ENCODE measurements at regions not wholly inside any gene's neighbourhood (a gene's known extent, or its start where the extent isn't known, plus 50 kb on each side); places are given as distances from the start of the nearest gene placed in this dataset.
"Not testable (repeated sequence)": the region's sequence is repeated elsewhere in the genome, so short reads cannot be mapped to it uniquely, and the experiment has no call there.

DNA sequence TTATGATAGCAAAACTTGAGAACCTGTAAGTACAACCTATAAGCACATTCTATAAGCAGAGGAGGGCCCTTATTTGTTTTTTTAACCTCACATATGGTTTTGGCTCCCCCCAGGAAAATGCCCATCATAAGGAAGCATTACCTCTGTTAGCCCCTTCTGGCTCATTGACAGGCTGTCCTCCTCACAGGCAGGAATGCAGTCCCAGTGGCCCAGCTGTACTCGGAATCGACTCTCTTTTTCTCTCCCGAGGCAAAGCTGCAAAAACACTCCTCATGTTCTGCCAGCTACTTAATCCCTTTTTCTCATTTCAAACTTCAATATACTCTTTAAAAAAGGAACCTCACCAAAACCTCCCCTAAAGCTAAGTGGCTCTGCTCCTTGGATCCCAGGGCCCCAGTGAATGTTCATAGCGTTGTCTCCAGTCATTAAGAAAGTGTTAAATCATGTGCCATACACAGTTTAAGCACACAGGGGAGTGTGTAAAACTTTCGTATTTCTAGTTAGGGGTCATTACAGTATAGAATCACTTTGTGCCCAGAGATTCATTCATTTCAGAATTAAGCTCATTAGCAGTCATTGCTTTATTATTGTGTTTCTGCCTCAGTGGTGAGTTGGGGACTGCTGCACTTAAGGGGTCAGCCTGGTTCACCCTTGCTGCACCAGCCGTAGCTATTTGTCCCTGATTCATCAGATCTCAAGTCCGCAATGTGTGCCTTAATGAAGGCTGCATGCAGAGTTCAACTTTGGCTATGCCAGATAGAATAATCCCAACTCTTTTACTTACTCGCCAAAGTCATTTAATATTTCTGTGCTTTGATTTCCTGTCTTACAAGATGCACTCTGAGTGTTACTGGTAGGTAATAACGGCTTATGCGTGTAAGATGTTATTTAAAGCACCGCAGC lies 57.6 kb downstream of the JRKL start:
- DNase-seq (ENCODE audit: insufficient read length, low spot score) (no peak), FAIRE-seq (no peak)

DNA sequence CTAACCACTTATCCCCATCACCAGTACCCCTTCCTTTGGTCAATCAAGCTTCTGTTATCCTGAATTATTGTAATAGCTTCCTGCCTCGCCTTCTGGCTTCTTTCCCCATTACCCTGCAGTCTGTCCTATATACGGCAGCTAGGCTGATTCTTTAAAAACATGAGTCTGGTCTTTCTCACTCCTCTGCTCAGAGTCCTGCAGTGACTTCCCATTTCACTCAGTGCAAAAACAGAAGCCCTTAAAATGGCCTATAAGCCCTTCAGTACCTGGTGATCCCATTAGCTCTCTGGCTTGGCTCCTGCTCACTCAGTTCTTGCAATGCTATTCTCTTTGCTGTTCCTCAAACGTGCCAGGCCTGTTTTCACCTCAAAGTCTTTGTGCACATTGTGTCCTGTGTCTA lies 58.4 kb downstream of the JRKL start:
- DNase-seq (ENCODE audit: insufficient read length, low spot score), result no peak
- FAIRE-seq, result no peak

GRCh38 chr11:96456111-96456510 lies 66.3 kb downstream of the JRKL start:
- FAIRE-seq, result no peak

GRCh38 chr11:96459751-96460150 lies 69.9 kb downstream of the JRKL start:
- FAIRE-seq (no peak), DNase-seq (ENCODE audit: insufficient read length, low spot score) (no peak)

More at GRCh38 chr11:96456111-96456510, 66.3 kb downstream of the JRKL start:
- DNase-seq (ENCODE audit: insufficient read length, low spot score), result no peak

DNA sequence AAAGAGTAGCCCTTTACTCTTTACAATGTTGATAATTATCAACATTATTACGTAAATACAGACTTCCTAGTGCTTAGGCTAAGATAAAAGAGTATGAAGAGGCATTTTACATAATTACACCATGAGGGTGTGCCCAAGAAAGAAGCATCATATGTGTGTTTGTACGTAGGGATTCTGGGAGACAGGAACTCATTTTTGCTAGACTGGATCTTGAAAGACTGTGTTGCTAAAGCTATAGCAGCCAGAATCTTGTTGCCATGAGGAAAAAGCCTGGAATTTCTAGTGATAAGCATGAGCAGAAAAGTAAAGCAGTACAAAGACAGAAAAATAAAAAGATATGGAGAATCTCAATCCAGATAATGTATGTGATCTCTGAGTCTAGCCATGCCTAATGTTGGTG lies 72.1 kb downstream of the JRKL start:
- FAIRE-seq (no peak), DNase-seq (ENCODE audit: insufficient read length, low spot score) (no peak)

DNA sequence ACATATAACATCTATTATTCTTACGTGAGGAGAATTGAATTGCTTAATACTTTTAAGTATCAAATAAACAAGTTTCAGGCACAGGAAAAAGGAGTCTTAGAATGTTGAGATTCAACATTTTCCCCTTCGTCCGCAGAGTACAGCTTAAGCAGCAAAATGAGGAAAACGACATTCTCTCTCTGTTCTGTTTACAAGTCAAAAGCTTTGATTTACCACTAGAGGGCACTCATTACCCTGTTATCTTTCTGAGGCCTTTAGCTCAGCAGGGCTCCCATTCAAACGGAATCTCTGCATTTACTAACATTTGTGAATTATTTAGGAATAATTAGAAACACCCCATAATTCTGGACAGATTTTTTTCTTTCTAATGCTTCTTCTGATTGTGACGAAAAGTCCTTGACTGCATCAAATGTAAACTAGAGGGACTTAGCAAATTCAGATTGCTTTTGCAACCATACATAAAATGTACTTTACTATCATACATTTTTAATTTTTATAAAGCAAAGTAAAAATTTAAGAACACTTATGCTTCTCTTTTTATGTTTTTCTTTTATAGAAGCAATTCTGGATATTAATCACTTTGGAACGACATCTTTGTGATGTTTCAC lies 75.0 kb downstream of the JRKL start:
- peak; percentile 94 for FAIRE-seq
- peak; percentile 36 for DNase-seq (ENCODE audit: insufficient read length, low spot score)

DNA sequence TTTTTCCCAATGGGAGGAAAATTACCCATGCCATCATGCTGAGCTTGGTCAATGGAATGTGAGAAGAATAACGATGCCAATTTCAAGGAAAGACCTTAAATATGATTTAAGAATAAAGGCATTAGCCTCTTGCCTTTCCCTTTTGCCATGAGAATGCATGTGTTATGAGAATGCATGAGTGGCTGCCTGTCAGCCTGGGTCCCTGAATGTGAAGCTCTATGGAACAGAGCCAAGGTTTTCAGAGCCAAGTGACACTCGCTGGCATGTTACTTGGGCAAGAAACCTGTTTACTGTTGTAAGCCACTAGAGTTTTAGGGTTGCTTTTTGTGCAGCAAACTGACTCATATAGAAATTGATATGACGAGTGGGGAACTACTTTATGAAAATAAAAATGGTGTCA lies 75.7 kb downstream of the JRKL start:
- no peak for DNase-seq (ENCODE audit: insufficient read length, low spot score)
- FAIRE-seq, result no peak

DNA sequence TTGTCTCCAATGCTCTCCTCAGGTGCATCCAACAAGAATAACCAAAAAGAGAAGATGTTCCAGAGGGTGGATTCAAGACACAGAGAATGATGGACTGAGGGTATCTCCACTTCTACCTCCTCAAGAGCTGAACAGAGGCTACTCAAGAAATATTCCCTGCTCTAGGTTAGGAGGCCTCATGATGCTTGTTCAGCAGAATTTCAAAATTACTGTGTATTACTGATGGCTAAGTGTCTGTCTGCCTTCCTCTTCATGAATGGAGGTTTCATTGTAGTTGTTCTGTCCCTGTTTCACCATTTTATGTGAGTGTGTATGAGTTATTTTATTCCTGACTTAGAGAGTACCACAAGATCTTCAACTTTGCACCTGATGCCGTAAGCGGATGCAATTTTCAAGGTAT lies 76.8 kb downstream of the JRKL start:
- no peak for FAIRE-seq
- DNase-seq (ENCODE audit: insufficient read length, low spot score), result no peak

GRCh38 chr11:96469776-96470175 lies 80.0 kb downstream of the JRKL start:
- FAIRE-seq (no peak), DNase-seq (ENCODE audit: insufficient read length, low spot score) (no peak)

- DNase-seq (ENCODE audit: insufficient read length, low spot score), result no peak
- no peak for FAIRE-seq
Measured at GRCh38 chr11:96470521-96470920, 80.7 kb downstream of the JRKL start.

DNA sequence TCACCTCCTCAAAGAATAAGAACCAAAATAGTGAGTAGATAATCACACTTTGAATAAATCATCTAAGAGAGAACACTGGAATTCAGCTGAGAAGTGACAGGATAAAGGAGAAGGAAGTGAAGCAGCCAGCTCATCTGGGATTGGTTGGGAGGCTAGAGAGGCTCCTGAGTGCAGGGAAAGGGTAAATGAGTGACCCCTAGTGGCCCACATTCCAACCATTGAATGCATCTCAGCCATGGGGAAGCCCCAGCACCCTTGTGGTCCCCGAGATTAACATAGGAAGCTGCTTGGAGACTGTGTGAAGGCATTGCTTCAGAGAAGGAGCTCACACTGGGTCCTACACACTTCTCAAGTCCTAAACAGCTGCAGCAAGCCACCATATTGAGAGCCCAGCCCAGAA lies 82.3 kb downstream of the JRKL start:
- DNase-seq (ENCODE audit: insufficient read length, low spot score) (no peak), FAIRE-seq (no peak)

DNA sequence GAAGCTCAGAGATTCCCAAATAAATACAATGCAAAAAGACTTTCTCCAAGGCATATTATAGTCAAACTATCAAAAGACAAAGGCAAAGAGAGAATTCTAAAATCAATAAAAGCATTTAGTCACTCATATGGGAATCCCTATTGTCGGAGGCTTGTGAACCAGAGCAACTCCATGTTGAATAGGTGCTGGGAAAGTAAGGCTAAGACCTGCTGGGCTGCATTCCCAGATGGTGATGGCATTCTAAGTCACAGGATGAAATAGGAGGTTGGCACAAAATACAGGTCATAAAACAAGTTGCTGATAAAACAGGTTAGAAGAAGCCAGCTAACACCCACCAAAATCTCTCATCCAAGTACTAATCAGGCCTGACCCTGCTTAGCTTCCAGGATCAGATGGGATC lies 84.5 kb downstream of the JRKL start:
- FAIRE-seq (no peak), DNase-seq (ENCODE audit: insufficient read length, low spot score) (no peak)

DNA sequence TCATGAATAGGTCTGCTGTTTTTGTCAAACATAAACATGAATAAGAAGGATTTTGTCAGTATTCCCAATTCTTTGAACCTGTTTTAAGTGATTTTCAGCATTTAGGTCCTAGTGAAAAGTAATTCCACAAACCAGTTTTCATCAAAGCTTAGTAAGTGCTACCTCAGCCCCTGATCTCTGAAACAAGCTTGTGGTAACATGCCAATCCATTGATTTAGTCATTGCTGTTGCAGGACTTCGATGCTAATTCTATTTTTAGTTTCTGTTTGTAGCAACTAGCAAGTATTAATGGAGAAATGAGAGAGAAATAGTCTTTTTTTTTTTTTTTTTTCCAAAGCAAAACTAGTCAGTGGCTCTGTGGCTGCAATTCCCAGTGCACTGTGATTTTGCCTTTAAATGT lies 91.4 kb downstream of the JRKL start:
- no peak for FAIRE-seq
- no peak for DNase-seq (ENCODE audit: insufficient read length, low spot score)

GRCh38 chr11:96481771-96482170 lies 92.0 kb downstream of the JRKL start:
- no peak for DNase-seq (ENCODE audit: insufficient read length, low spot score)
- no peak for FAIRE-seq

DNA sequence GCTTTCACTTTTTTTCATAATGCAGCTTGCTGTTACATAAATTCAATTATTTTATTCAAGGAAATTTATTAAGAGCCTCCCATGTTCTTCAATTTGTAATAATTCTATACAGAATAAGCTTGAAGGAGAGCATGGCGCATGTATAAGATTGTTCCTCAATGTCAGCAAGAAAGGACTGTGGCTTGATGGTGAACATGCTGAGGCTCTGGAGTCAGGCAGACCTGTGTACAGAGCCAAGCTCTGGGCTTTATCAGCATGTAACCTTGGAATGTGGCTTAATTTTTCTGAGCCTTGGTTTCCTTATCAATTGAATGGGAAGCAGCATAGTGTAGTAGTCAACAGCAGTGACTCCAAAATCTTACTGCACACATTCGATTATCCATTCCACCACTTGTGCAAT lies 92.4 kb downstream of the JRKL start:
- no peak for DNase-seq (ENCODE audit: insufficient read length, low spot score)
- no peak for FAIRE-seq

DNA sequence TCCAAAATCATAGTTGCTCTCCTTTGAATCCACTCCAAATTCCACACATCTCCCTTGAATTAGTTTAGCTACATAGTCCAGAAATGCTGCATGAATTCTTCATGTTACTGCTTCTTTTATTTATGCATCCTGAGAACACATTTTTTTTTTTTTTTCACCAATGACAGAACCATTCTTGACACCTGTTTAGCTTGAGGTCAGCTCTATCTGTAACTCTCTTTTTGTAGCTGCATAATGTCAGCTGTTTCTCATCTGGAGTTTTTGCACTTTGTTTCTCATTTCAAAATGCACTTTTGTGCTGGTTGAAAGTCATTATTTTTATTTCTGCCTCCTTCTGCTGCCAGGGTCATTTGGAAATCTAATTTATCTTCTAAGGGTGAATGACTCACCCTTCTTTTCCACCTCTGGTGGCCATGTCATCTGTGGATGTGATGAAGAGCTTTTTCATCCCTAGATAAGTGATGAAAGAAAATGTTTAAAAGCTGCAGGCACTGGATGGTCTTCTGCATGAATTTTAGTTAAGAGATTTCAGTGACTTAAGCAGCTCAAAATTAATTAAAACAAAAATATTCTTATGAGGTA lies 93.7 kb downstream of the JRKL start:
- DNase-seq (ENCODE audit: insufficient read length, low spot score) (no peak), FAIRE-seq (no peak)

GRCh38 chr11:96484361-96484760 lies 94.5 kb downstream of the JRKL start:
- DNase-seq (ENCODE audit: insufficient read length, low spot score) (no peak), FAIRE-seq (no peak)

- DNase-seq (ENCODE audit: insufficient read length, low spot score) (no peak), FAIRE-seq (no peak)
Measured at GRCh38 chr11:96486890-96487611, 97.2 kb downstream of the JRKL start.

GRCh38 chr11:96488911-96489310 lies 99.1 kb downstream of the JRKL start:
- DNase-seq (ENCODE audit: insufficient read length, low spot score); FAIRE-seq: not testable (repeated sequence)

DNA sequence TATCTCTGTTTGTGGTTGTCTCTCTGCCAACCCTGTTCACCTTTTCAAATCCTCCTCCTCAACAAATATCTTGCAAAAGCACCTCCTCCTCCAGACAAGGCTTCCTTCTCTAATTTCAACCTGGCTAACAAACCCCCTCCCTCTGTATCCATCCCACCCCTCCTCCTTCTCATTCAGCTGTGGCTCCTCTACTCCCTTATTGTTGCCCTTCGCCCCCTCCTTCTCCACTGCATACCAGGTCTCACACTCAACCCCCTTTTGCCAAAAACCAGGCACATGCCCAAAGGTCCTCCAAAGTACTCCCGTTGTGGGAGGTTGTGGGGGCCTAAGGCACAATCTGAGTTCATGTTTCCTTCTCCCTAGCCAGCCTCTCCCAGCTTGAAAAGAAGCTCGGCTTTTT lies 110.6 kb downstream of the JRKL start:
- DNase-seq (ENCODE audit: insufficient read length, low spot score), result no peak
- no peak for FAIRE-seq

DNA sequence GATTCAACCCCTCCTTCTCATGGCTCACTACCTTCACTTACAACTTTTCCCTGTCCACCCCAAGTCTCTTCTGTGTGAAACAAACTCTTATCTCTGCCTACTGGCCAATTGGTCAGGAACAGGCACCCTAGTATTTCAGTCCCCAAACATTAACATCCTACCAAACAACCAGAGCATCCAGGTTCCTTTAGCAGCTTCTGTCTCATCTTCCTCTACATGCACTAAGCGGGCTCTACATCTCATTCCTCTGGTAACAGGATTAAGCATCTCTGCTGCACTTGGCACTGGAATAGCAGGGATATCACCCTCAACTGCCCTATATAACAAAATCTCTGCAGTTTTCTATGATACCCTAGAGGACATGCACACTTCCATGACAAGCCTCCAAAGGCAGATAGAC lies 116.2 kb downstream of the JRKL start:
- FAIRE-seq (no peak), DNase-seq (ENCODE audit: insufficient read length, low spot score) (no peak)

Data from GM19239 (cell line).